ENCODE measurements at regions not wholly inside any gene's neighbourhood (a gene's known extent, or its start where the extent isn't known, plus 50 kb on each side); places are given as distances from the start of the nearest gene placed in this dataset.
"Not testable (repeated sequence)": the region's sequence is repeated elsewhere in the genome, so short reads cannot be mapped to it uniquely, and the experiment has no call there.

DNA sequence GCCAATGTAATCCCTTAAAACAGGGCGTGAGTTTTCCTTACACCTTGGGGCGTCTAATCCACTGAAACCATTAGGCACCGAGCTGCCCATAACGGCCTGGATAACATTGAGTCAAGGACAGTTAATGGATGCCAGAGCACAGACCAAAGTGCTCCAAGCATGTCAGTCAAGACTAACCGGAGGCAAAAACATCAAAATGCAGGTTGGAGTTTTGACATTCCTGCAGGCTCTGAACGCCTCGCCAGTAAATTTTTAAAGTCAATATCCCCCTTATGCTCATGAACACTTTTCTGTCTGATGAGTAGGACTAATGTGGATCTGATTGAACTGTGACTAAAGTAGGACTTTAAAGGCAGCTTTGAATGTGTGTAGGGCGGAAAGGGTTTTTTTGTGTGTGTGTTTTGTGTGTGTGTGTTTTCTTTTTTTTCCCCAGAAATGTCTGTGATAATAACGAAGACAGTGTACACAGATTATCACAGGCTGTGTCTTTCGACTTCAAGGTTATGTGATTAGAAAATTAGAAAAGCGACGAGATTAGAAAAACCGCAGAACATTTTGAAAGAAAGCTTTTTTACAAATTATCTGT lies 194.2 kb upstream of the PROX1 start:
- no peaks in the 10 kb centered on the region for H3K36me3 Mint-ChIP-seq (ENCODE audit: low read depth)
- no peak overlapping the region for H3K4me3 Mint-ChIP-seq
- DNase-seq (no peak), ATAC-seq (ENCODE audit: poor library complexity) (no peak)
- peaks cover 11% of the 10 kb centered on the region for H3K4me1 Mint-ChIP-seq (ENCODE audit: low read depth)
- ChIA-PET POLR2A (no interaction called here), CTCF (no interaction called here)
- Histone ChIP-seq H3K27ac (ENCODE audit: low read depth in 1 of 2, low read length in 2 of 2) (no peak overlapping the region), H3K4me1 (ENCODE audit: insufficient read depth, low read length) (no peaks in the 10 kb centered on the region), H3K4me3 (ENCODE audit: low read length) (no peak overlapping the region), H3K36me3 (ENCODE audit: insufficient read depth, low read length) (no peaks in the 10 kb centered on the region), H3K27me3 (ENCODE audit: control insufficient read depth in 1 of 2, insufficient read depth in 2 of 2, low read length in 2 of 2) (no peaks in the 10 kb centered on the region), H3K9me3 (ENCODE audit: control insufficient read depth in 1 of 2, insufficient read depth in 1 of 2, low read length in 2 of 2) (no peaks in the 10 kb centered on the region)
- H3K27ac Mint-ChIP-seq: no peak overlapping the region
- intact Hi-C loops (cut with DNase I, micrococcal nuclease): no loop called here
- H3K27me3 Mint-ChIP-seq: peaks cover 8% of the 10 kb centered on the region
- TF ChIP-seq CTCF (IDR thresholded peaks at IDR 0.05): no peak
- peaks cover 2% of the 10 kb centered on the region for H3K9me3 Mint-ChIP-seq

DNA sequence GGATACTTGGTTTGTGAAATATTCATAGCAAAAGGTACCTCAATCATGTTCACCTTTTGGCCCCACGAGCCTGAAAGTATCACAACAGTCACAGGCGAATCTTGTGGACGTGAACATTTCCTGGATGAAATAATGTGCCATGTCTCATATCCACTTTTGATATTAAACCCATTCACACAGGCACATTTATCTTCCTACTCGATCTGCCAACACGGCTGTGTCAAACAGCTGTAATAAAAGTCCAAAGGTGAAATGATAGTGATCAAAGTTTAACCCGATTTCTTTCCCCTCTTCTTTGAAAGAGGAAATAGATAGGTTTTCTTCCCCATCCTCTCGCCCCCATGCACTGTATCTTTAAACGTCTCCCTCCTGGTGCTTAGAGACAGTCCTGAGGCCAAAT lies 191.2 kb upstream of the PROX1 start:
- Mint-ChIP-seq H3K4me3 (no peak overlapping the region), H3K9me3 (peaks cover 2% of the 10 kb centered on the region), H3K27me3 (peaks cover 9% of the 10 kb centered on the region), H3K27ac (no peak overlapping the region), H3K36me3 (ENCODE audit: low read depth) (no peaks in the 10 kb centered on the region), H3K4me1 (ENCODE audit: low read depth) (peaks cover 11% of the 10 kb centered on the region)
- CTCF ChIA-PET: no interaction called here
- H3K27me3 ChIP-seq (ENCODE audit: control insufficient read depth in 1 of 2, insufficient read depth in 2 of 2, low read length in 2 of 2): no peaks in the 10 kb centered on the region
- H3K9me3 ChIP-seq (ENCODE audit: control insufficient read depth in 1 of 2, insufficient read depth in 1 of 2, low read length in 2 of 2): no peaks in the 10 kb centered on the region
- H3K36me3 ChIP-seq (ENCODE audit: insufficient read depth, low read length): no peaks in the 10 kb centered on the region
- intact Hi-C loops (cut with DNase I, micrococcal nuclease): no loop called here
- H3K4me1 ChIP-seq (ENCODE audit: insufficient read depth, low read length): no peaks in the 10 kb centered on the region
- no peak overlapping the region for H3K27ac ChIP-seq (ENCODE audit: low read depth in 1 of 2, low read length in 2 of 2)
- TF ChIP-seq CTCF (IDR thresholded peaks at IDR 0.05): no peak
- H3K4me3 ChIP-seq (ENCODE audit: low read length): no peak overlapping the region
- ATAC-seq (ENCODE audit: poor library complexity) (no peak), DNase-seq (no peak)
- POLR2A ChIA-PET: no interaction called here

- peaks cover 13% of the 10 kb centered on the region for H3K4me1 Mint-ChIP-seq (ENCODE audit: low read depth)
- H3K27ac Mint-ChIP-seq; H3K4me1 ChIP-seq (ENCODE audit: insufficient read depth, low read length); H3K27me3 ChIP-seq (ENCODE audit: control insufficient read depth in 1 of 2, insufficient read depth in 2 of 2, low read length in 2 of 2); H3K9me3 Mint-ChIP-seq; H3K27ac ChIP-seq (ENCODE audit: low read depth in 1 of 2, low read length in 2 of 2); H3K36me3 Mint-ChIP-seq (ENCODE audit: low read depth); CTCF ChIA-PET; ATAC-seq (ENCODE audit: poor library complexity); H3K36me3 ChIP-seq (ENCODE audit: insufficient read depth, low read length); H3K27me3 Mint-ChIP-seq; POLR2A ChIA-PET; intact Hi-C loops (cut with DNase I, micrococcal nuclease); H3K4me3 ChIP-seq (ENCODE audit: low read length); H3K9me3 ChIP-seq (ENCODE audit: control insufficient read depth in 1 of 2, insufficient read depth in 1 of 2, low read length in 2 of 2); H3K4me3 Mint-ChIP-seq; DNase-seq: not testable (repeated sequence)
Observed at GRCh38 chr1:213808288-213808687, 179.5 kb upstream of the PROX1 start.

DNA sequence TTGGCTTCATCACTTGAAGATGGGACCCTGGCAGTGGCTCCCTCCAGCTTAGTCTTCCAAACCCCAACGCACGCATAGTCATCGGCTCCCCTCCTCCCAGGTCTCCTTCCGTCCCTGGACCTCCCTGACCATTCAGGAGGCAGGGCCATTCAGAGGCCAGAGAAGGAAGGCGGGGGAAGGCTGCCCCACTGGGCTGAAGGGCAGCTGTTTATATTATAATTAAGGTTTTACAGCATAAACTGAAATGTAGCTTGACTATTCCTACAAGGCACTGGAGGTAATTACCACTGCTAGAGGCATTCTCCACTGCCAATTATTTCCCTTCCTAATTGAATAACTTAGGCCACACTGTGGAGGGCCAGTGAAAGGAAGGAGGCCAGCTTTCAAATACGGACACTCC lies 170.6 kb upstream of the PROX1 start:
- Mint-ChIP-seq H3K27ac (no peak overlapping the region), H3K9me3 (no peaks in the 10 kb centered on the region), H3K4me3 (no peak overlapping the region), H3K27me3 (no peaks in the 10 kb centered on the region), H3K4me1 (ENCODE audit: low read depth) (no peaks in the 10 kb centered on the region), H3K36me3 (ENCODE audit: low read depth) (no peaks in the 10 kb centered on the region)
- ChIA-PET POLR2A (no interaction called here), CTCF (no interaction called here)
- no peak for TF ChIP-seq CTCF (IDR thresholded peaks at IDR 0.05)
- no peak for ATAC-seq (ENCODE audit: poor library complexity)
- H3K27me3 ChIP-seq (ENCODE audit: control insufficient read depth in 1 of 2, insufficient read depth in 2 of 2, low read length in 2 of 2): no peaks in the 10 kb centered on the region
- H3K27ac ChIP-seq (ENCODE audit: low read depth in 1 of 2, low read length in 2 of 2): no peak overlapping the region
- peaks cover 0 to 3% of the 10 kb centered on the region in 2 experiments for H3K9me3 ChIP-seq (ENCODE audit: control insufficient read depth in 1 of 2, insufficient read depth in 1 of 2, low read length in 2 of 2)
- no peaks in the 10 kb centered on the region for H3K4me1 ChIP-seq (ENCODE audit: insufficient read depth, low read length)
- intact Hi-C loops (cut with DNase I, micrococcal nuclease): no loop called here
- no peaks in the 10 kb centered on the region for H3K36me3 ChIP-seq (ENCODE audit: insufficient read depth, low read length)
- no peak overlapping the region for H3K4me3 ChIP-seq (ENCODE audit: low read length)
- no peak for DNase-seq

Data from CD4-positive, alpha-beta T cell (primary cell).